Activated T-cell treated with anti-CD3 and anti-CD28 coated beads, Interleukin-2, amount 50 U/mL, for 24 hours (primary cell): ENCODE measurements at regions not wholly inside any gene's neighbourhood (a gene's known extent, or its start where the extent isn't known, plus 50 kb on each side); places are given as distances from the start of the nearest gene placed in this dataset.

Experiments
- DNase-seq: peaks from one replicate; pipeline ENCODE4 v3.0.0-alpha.2; 2020
- H3K27ac Mint-ChIP-seq: 2 replicates; pipeline ENCODE4 v1.8.0; 2020; ENCODE audit warnings: mild to moderate bottlenecking, mixed read lengths
- H3K27me3 Mint-ChIP-seq: 2 replicates; pipeline ENCODE4 v1.8.0; 2020; ENCODE audit warnings: mixed read lengths
- H3K36me3 Mint-ChIP-seq: 2 replicates; pipeline ENCODE4 v1.8.0; 2020; ENCODE audit warnings: low read depth, mixed read lengths
- H3K4me1 Mint-ChIP-seq: 2 replicates; pipeline ENCODE4 v1.8.0; 2020; ENCODE audit warnings: low read depth, mixed read lengths
- H3K4me3 Mint-ChIP-seq: 2 replicates; pipeline ENCODE4 v1.8.0; 2020; ENCODE audit warnings: mild to moderate bottlenecking, moderate library complexity, mixed read lengths
- H3K9me3 Mint-ChIP-seq: 2 replicates; pipeline ENCODE4 v1.8.0; 2020; ENCODE audit warnings: mixed read lengths

- DNase-seq: no peak
- no peaks in the 10 kb centered on the region for H3K4me1 Mint-ChIP-seq
- H3K27ac Mint-ChIP-seq: no peak overlapping the region
- H3K4me3 Mint-ChIP-seq: no peak overlapping the region
- H3K27me3 Mint-ChIP-seq: peaks cover 49% of the 10 kb centered on the region
- no peaks in the 10 kb centered on the region for H3K36me3 Mint-ChIP-seq
- no peaks in the 10 kb centered on the region for H3K9me3 Mint-ChIP-seq
These were observed 125.2 kb downstream of the CTTN start for GRCh38 chr11:70523384-70524095.

- no peaks in the 10 kb centered on the region for H3K4me1 Mint-ChIP-seq
- no peaks in the 10 kb centered on the region for H3K9me3 Mint-ChIP-seq
- no peaks in the 10 kb centered on the region for H3K36me3 Mint-ChIP-seq
- H3K27ac Mint-ChIP-seq: no peak overlapping the region
- H3K4me3 Mint-ChIP-seq: no peak overlapping the region
- DNase-seq: no peak
- H3K27me3 Mint-ChIP-seq: peaks cover 49% of the 10 kb centered on the region
These were observed 126.0 kb downstream of the CTTN start for GRCh38 chr11:70524096-70524922.

- Mint-ChIP-seq H3K27me3 (peaks cover 49% of the 10 kb centered on the region), H3K4me3 (no peak overlapping the region), H3K9me3 (peaks cover 4% of the 10 kb centered on the region), H3K36me3 (no peaks in the 10 kb centered on the region), H3K27ac (no peak overlapping the region), H3K4me1 (no peaks in the 10 kb centered on the region)
- no peak for DNase-seq
These were observed 126.7 kb downstream of the CTTN start for GRCh38 chr11:70525006-70525405.

GRCh38 chr11:70525466-70525865 is 127.1 kb downstream of the CTTN start:
- Mint-ChIP-seq H3K36me3 (no peaks in the 10 kb centered on the region), H3K27me3 (peaks cover 45% of the 10 kb centered on the region), H3K4me1 (no peaks in the 10 kb centered on the region), H3K9me3 (peaks cover 4% of the 10 kb centered on the region), H3K4me3 (no peak overlapping the region), H3K27ac (no peak overlapping the region)
- no peak for DNase-seq

GRCh38 chr11:70526116-70527045 is 128.1 kb downstream of the CTTN start:
- DNase-seq: no peak
- no peak overlapping the region for H3K4me3 Mint-ChIP-seq
- H3K27me3 Mint-ChIP-seq: peaks cover 37% of the 10 kb centered on the region
- H3K27ac Mint-ChIP-seq: no peak overlapping the region
- H3K9me3 Mint-ChIP-seq: peaks cover 4% of the 10 kb centered on the region
- H3K36me3 Mint-ChIP-seq: no peaks in the 10 kb centered on the region
- H3K4me1 Mint-ChIP-seq: no peaks in the 10 kb centered on the region

GRCh38 chr11:70527046-70527395 is 128.7 kb downstream of the CTTN start:
- no peak overlapping the region for H3K27ac Mint-ChIP-seq

GRCh38 chr11:70527429-70528045 is 129.2 kb downstream of the CTTN start:
- Mint-ChIP-seq H3K27me3 (peaks cover 25% of the 10 kb centered on the region), H3K27ac (no peak overlapping the region), H3K9me3 (peaks cover 4% of the 10 kb centered on the region), H3K4me1 (no peaks in the 10 kb centered on the region), H3K4me3 (no peak overlapping the region), H3K36me3 (no peaks in the 10 kb centered on the region)
- no peak for DNase-seq

More at GRCh38 chr11:70527046-70527395, 128.7 kb downstream of the CTTN start:
- H3K4me1 Mint-ChIP-seq: no peaks in the 10 kb centered on the region
- DNase-seq: no peak
- H3K36me3 Mint-ChIP-seq: no peaks in the 10 kb centered on the region
- H3K4me3 Mint-ChIP-seq: no peak overlapping the region
- H3K9me3 Mint-ChIP-seq: peaks cover 4% of the 10 kb centered on the region
- peaks cover 30% of the 10 kb centered on the region for H3K27me3 Mint-ChIP-seq

- Mint-ChIP-seq H3K27me3 (peaks cover 18% of the 10 kb centered on the region), H3K36me3 (no peaks in the 10 kb centered on the region), H3K27ac (no peak overlapping the region), H3K4me3 (no peak overlapping the region), H3K9me3 (peaks cover 4% of the 10 kb centered on the region), H3K4me1 (no peaks in the 10 kb centered on the region)
- no peak for DNase-seq
These were observed 129.9 kb downstream of the CTTN start for GRCh38 chr11:70528046-70528793.

GRCh38 chr11:70528794-70529580 is 130.7 kb downstream of the CTTN start:
- peaks cover 7% of the 10 kb centered on the region for H3K9me3 Mint-ChIP-seq
- DNase-seq: no peak
- H3K36me3 Mint-ChIP-seq: no peaks in the 10 kb centered on the region
- H3K27me3 Mint-ChIP-seq: peaks cover 12% of the 10 kb centered on the region
- no peak overlapping the region for H3K27ac Mint-ChIP-seq
- no peak overlapping the region for H3K4me3 Mint-ChIP-seq
- no peaks in the 10 kb centered on the region for H3K4me1 Mint-ChIP-seq

- Mint-ChIP-seq H3K27ac (no peak overlapping the region), H3K9me3 (peaks cover 7% of the 10 kb centered on the region), H3K27me3 (peaks cover 4% of the 10 kb centered on the region), H3K36me3 (no peaks in the 10 kb centered on the region), H3K4me1 (no peaks in the 10 kb centered on the region), H3K4me3 (no peak overlapping the region)
- no peak for DNase-seq
These were observed 131.7 kb downstream of the CTTN start for GRCh38 chr11:70530010-70530409.

- H3K4me1 Mint-ChIP-seq: no peaks in the 10 kb centered on the region
- H3K9me3 Mint-ChIP-seq: peaks cover 7% of the 10 kb centered on the region
- DNase-seq: no peak
- H3K27me3 Mint-ChIP-seq: peaks cover 4% of the 10 kb centered on the region
- no peaks in the 10 kb centered on the region for H3K36me3 Mint-ChIP-seq
- no peak overlapping the region for H3K4me3 Mint-ChIP-seq
- H3K27ac Mint-ChIP-seq: no peak overlapping the region
These were observed 132.4 kb downstream of the CTTN start for GRCh38 chr11:70530629-70531185.

GRCh38 chr11:70531281-70532065 is 133.1 kb downstream of the CTTN start:
- no peaks in the 10 kb centered on the region for H3K4me1 Mint-ChIP-seq
- H3K4me3 Mint-ChIP-seq: no peak overlapping the region
- H3K36me3 Mint-ChIP-seq: no peaks in the 10 kb centered on the region
- no peak overlapping the region for H3K27ac Mint-ChIP-seq
- peaks cover 7% of the 10 kb centered on the region for H3K9me3 Mint-ChIP-seq
- no peak for DNase-seq
- H3K27me3 Mint-ChIP-seq: peaks cover 4% of the 10 kb centered on the region
